ENCODE measurements at regions not wholly inside any gene's neighbourhood (a gene's known extent, or its start where the extent isn't known, plus 50 kb on each side); places are given as distances from the start of the nearest gene placed in this dataset.

DNA sequence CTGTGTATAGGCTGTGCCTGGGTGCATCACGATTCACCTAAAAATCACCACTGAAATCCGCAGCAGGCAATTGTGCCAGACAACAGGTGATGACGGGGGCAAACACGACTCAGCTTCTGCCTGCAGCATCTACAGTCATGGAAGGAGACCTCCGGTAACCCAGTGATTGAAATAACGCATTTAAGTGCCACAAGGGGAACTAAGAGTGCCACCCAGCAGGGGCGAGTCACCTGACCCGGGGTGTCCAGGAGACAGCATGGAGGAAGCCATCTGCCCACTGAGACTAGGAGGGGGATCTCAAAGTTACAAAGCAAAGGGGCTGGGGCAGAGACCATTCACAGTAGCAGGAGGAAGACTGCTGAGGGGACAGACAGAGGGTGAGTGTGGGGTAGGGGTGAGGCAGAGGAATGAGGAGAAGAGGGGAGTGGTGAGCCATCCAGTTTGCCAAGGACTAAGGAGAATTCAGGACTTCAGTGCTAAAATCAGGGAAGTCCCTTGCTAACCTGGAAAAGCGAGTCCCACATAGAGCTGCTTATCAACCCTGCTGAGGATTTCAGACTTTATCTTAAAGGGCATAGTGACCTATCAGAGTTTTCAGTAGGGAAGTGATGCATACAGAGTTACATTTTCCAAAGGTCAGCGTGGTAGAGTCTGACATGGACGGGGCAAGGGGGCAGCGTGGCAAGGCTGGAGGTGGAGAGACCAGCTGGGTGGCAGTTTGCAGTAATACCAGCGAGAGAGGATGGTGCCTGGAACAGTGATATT is 256.7 kb upstream of the HES1 start:
- Mint-ChIP-seq H3K27me3 (ENCODE audit: low read depth) (peaks cover 18% of the 10 kb centered on the region), H3K36me3 (ENCODE audit: insufficient read depth in 1 of 3, low read depth in 3 of 3) (no peaks in the 10 kb centered on the region), H3K27ac (peak overlapping the region in 1 of 3 experiments; percentile 51; a peak in 2 of 7 replicates), H3K9me3 (no peaks in the 10 kb centered on the region; a peak in 1 of 5 replicates), H3K4me1 (peaks cover 31 to 37% of the 10 kb centered on the region in 2 experiments), H3K4me3 (no peak overlapping the region)
- Histone ChIP-seq H3K4me2 (ENCODE audit: insufficient read depth, insufficient read length, low read length) (no peak overlapping the region), H2BK20ac (ENCODE audit: low read depth, low read length, poor library complexity, severe bottlenecking) (no peak overlapping the region), H3K14ac (ENCODE audit: insufficient read depth, low read length) (no peak overlapping the region), H3K56ac (ENCODE audit: insufficient read length, low read depth, low read length) (no peak overlapping the region), H3K18ac (ENCODE audit: insufficient read length, low read depth, low read length) (no peak overlapping the region), H4K20me1 (ENCODE audit: control insufficient read depth, insufficient read depth, insufficient read length) (no peaks in the 10 kb centered on the region), H4K5ac (ENCODE audit: insufficient read length, low read depth, low read length) (no peak overlapping the region), H3K79me1 (ENCODE audit: insufficient read depth, low read depth, low read length, poor library complexity, severe bottlenecking) (no peaks in the 10 kb centered on the region), H3K79me2 (ENCODE audit: insufficient read depth, low read length) (no peaks in the 10 kb centered on the region), H3K9ac (ENCODE audit: extremely low read depth, insufficient read length, low read length) (no peak overlapping the region), H3K23ac (ENCODE audit: insufficient read length, low read depth, low read length) (no peak overlapping the region), H3T11ph (ENCODE audit: low read length) (no peak overlapping the region), H4K8ac (replicated peaks; ENCODE audit: insufficient read length, low read depth, low read length) (no peak overlapping the region), H2BK5ac (ENCODE audit: insufficient read length, low read length) (no peak overlapping the region), H2BK15ac (ENCODE audit: low read depth, low read length) (no peak overlapping the region; the same call in 1 of the 2 replicates), H2AFZ (ENCODE audit: low read length) (no peak overlapping the region), H3K27ac (ENCODE audit: insufficient read length, low read depth, low read length) (no peak overlapping the region), H3K9me3 (ENCODE audit: control insufficient read depth, low read depth, low read length) (no peaks in the 10 kb centered on the region), H3K4ac (ENCODE audit: low read depth, low read length) (no peak overlapping the region), H3K23me2 (ENCODE audit: insufficient read length, low read depth, low read length, poor library complexity, severe bottlenecking) (no peaks in the 10 kb centered on the region), H3K27me3 (ENCODE audit: insufficient read depth, low read length) (no peaks in the 10 kb centered on the region; the same call in 1 of the 2 replicates), H2BK12ac (ENCODE audit: insufficient read length, low read depth, low read length) (no peak overlapping the region), H2AK5ac (ENCODE audit: insufficient read length, low read length) (no peak overlapping the region), H3K4me1 (ENCODE audit: insufficient read depth, low read length) (no peaks in the 10 kb centered on the region; the same call in 1 of the 2 replicates), H2BK120ac (ENCODE audit: low read depth, low read length, poor library complexity, severe bottlenecking) (no peak overlapping the region), H4K91ac (ENCODE audit: insufficient read length, low read depth, low read length) (no peak overlapping the region)
- DNase-seq: no peak
- TF ChIP-seq, protein P1, sequence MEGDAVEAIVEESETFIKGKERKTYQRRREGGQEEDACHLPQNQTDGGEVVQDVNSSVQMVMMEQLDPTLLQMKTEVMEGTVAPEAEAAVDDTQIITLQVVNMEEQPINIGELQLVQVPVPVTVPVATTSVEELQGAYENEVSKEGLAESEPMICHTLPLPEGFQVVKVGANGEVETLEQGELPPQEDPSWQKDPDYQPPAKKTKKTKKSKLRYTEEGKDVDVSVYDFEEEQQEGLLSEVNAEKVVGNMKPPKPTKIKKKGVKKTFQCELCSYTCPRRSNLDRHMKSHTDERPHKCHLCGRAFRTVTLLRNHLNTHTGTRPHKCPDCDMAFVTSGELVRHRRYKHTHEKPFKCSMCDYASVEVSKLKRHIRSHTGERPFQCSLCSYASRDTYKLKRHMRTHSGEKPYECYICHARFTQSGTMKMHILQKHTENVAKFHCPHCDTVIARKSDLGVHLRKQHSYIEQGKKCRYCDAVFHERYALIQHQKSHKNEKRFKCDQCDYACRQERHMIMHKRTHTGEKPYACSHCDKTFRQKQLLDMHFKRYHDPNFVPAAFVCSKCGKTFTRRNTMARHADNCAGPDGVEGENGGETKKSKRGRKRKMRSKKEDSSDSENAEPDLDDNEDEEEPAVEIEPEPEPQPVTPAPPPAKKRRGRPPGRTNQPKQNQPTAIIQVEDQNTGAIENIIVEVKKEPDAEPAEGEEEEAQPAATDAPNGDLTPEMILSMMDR (conservative IDR thresholded peaks at IDR 0.05): no peak
- no CpG with 5 or more reads among the region's 13 CpGs for WGBS (ENCODE audit: extremely low coverage, insufficient read length, low lambda C conversion rate)

All from H9 (cell line).